OCI-LY3 (cell line): ENCODE measurements at regions not wholly inside any gene's neighbourhood (a gene's known extent, or its start where the extent isn't known, plus 50 kb on each side); places are given as distances from the start of the nearest gene placed in this dataset.

Experiments
- H2AFZ ChIP-seq: fragments of 200-600, 300-600 bp; shearing (Covaris generic); 2 replicates; pipeline ENCODE4 v1.6.0; 2014; ENCODE audit warnings: antibody characterized with exemption, low read depth, low read length
- H3K27ac ChIP-seq: fragments of 200-600, 300-600 bp; sonication (generic); 2 replicates; pipeline ENCODE4 v1.5.1; 2014; ENCODE audit warnings: mild to moderate bottlenecking, low read length, moderate library complexity, mixed read lengths
- H3K27me3 ChIP-seq: fragments of 200-600, 300-600 bp; sonication (generic); 2 replicates; pipeline ENCODE4 v1.6.1; 2014; ENCODE audit warnings: low read depth, low read length, mixed read lengths
- H3K36me3 ChIP-seq: fragments of 200-600, 300-600 bp; sonication (generic); replicated peaks from 2 replicates; pipeline ENCODE3; 2014; ENCODE audit warnings: low read depth, low read length, mixed read lengths
- H3K4me1 ChIP-seq: fragments of 300-600, 200-600 bp; sonication (generic); 2 replicates; pipeline ENCODE4 v1.6.1; 2014; ENCODE audit warnings: low read length, mixed read lengths
- H3K4me2 ChIP-seq: fragments of 200-600, 300-600 bp; sonication (generic); 2 replicates; pipeline ENCODE4 v1.6.1; 2014; ENCODE audit warnings: low read length, mixed read lengths
- H3K4me3 ChIP-seq: fragments of 300-600, 200-600 bp; sonication (generic); 2 replicates; pipeline ENCODE4 v1.5.1; 2014; ENCODE audit warnings: antibody characterized with exemption, mild to moderate bottlenecking, low read length, moderate library complexity
- H3K79me2 ChIP-seq: fragments of 300-600, 200-600 bp; shearing (Covaris generic); 2 replicates; pipeline ENCODE4 v1.6.1; 2014; ENCODE audit warnings: mild to moderate bottlenecking, low read length, mixed read lengths
- H3K9ac ChIP-seq: fragments of 300-600, 200-600 bp; shearing (Covaris generic); 2 replicates; pipeline ENCODE4 v1.6.0; 2014; ENCODE audit warnings: mild to moderate bottlenecking, low read length, moderate library complexity
- H3K9me3 ChIP-seq: fragments of 200-600, 300-600 bp; shearing (Covaris generic); 2 replicates; pipeline ENCODE4 v1.6.1; 2014; ENCODE audit warnings: low read length, mixed read lengths; ENCODE audit not compliant: insufficient read depth
- H4K20me1 ChIP-seq: fragments of 200-600, 300-600 bp; sonication (generic); 2 replicates; pipeline ENCODE4 v1.6.1; 2016; ENCODE audit warnings: low read length, mixed read lengths; ENCODE audit not compliant: insufficient read depth
- EZH2phosphoT487 ChIP-seq: fragments of 200-600 bp; shearing (Covaris generic); IDR thresholded peaks from 2 replicates; pipeline ENCODE4 v1.6.1; 2018; ENCODE audit warnings: antibody characterized with exemption, mixed run types, low read depth
- TF ChIP-seq, protein P1 (sequence below): fragments of 200-600, 300-600 bp; sonication (generic); IDR thresholded peaks from 2 replicates; pipeline ENCODE4 v1.5.1; 2014; ENCODE audit warnings: antibody characterized with exemption, low read length, low read depth

GRCh38 chr14:53516261-53516774, 363.2 kb upstream of the DDHD1 start:
- no peaks in the 10 kb centered on the region for H3K36me3 ChIP-seq
- no peak overlapping the region for H3K4me3 ChIP-seq
- no peak overlapping the region for H3K4me2 ChIP-seq
- TF ChIP-seq, protein P1, sequence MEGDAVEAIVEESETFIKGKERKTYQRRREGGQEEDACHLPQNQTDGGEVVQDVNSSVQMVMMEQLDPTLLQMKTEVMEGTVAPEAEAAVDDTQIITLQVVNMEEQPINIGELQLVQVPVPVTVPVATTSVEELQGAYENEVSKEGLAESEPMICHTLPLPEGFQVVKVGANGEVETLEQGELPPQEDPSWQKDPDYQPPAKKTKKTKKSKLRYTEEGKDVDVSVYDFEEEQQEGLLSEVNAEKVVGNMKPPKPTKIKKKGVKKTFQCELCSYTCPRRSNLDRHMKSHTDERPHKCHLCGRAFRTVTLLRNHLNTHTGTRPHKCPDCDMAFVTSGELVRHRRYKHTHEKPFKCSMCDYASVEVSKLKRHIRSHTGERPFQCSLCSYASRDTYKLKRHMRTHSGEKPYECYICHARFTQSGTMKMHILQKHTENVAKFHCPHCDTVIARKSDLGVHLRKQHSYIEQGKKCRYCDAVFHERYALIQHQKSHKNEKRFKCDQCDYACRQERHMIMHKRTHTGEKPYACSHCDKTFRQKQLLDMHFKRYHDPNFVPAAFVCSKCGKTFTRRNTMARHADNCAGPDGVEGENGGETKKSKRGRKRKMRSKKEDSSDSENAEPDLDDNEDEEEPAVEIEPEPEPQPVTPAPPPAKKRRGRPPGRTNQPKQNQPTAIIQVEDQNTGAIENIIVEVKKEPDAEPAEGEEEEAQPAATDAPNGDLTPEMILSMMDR = no peak
- no peak for TF ChIP-seq EZH2phosphoT487
- no peak overlapping the region for H3K9ac ChIP-seq
- no peaks in the 10 kb centered on the region for H4K20me1 ChIP-seq
- no peaks in the 10 kb centered on the region for H3K27me3 ChIP-seq
- H3K79me2 ChIP-seq = no peaks in the 10 kb centered on the region
- H2AFZ ChIP-seq = no peak overlapping the region
- no peak overlapping the region for H3K27ac ChIP-seq
- no peaks in the 10 kb centered on the region for H3K4me1 ChIP-seq
- H3K9me3 ChIP-seq = no peaks in the 10 kb centered on the region

GRCh38 chr14:53515276-53515675, 362.2 kb upstream of the DDHD1 start:
- H3K9me3 ChIP-seq = no peaks in the 10 kb centered on the region
- H4K20me1 ChIP-seq = no peaks in the 10 kb centered on the region
- no peaks in the 10 kb centered on the region for H3K36me3 ChIP-seq
- TF ChIP-seq EZH2phosphoT487 = no peak
- TF ChIP-seq, protein P1 = no peak
- no peak overlapping the region for H3K4me3 ChIP-seq
- H2AFZ ChIP-seq = no peak overlapping the region
- H3K79me2 ChIP-seq = no peaks in the 10 kb centered on the region
- H3K4me1 ChIP-seq = no peaks in the 10 kb centered on the region
- H3K27me3 ChIP-seq = no peaks in the 10 kb centered on the region
- no peak overlapping the region for H3K9ac ChIP-seq
- H3K4me2 ChIP-seq = no peak overlapping the region
- no peak overlapping the region for H3K27ac ChIP-seq

- no peak overlapping the region for H3K4me2 ChIP-seq
- H3K4me3 ChIP-seq = no peak overlapping the region
- no peaks in the 10 kb centered on the region for H3K4me1 ChIP-seq
- no peaks in the 10 kb centered on the region for H3K27me3 ChIP-seq
- H3K79me2 ChIP-seq = no peaks in the 10 kb centered on the region
- no peaks in the 10 kb centered on the region for H4K20me1 ChIP-seq
- TF ChIP-seq, protein P1 = no peak
- TF ChIP-seq EZH2phosphoT487 = no peak
- H3K9ac ChIP-seq = no peak overlapping the region
- H3K9me3 ChIP-seq = no peaks in the 10 kb centered on the region
- H3K36me3 ChIP-seq = no peaks in the 10 kb centered on the region
- H2AFZ ChIP-seq = no peak overlapping the region
- H3K27ac ChIP-seq = no peak overlapping the region
Observed at GRCh38 chr14:53514197-53514596, 361.1 kb upstream of the DDHD1 start.

- Histone ChIP-seq H3K4me3 (no peak overlapping the region), H3K4me2 (no peak overlapping the region), H3K9ac (no peak overlapping the region), H3K27ac (no peak overlapping the region), H3K36me3 (no peaks in the 10 kb centered on the region), H3K27me3 (peaks cover 6% of the 10 kb centered on the region), H2AFZ (no peak overlapping the region), H3K79me2 (no peaks in the 10 kb centered on the region), H3K9me3 (no peaks in the 10 kb centered on the region), H3K4me1 (no peaks in the 10 kb centered on the region), H4K20me1 (no peaks in the 10 kb centered on the region)
- TF ChIP-seq, protein P1 = no peak
- no peak for TF ChIP-seq EZH2phosphoT487
Observed at GRCh38 chr14:53510281-53510912, 357.3 kb upstream of the DDHD1 start.
